ENCODE measurements at regions not wholly inside any gene's neighbourhood (a gene's known extent, or its start where the extent isn't known, plus 50 kb on each side); places are given as distances from the start of the nearest gene placed in this dataset.

- WGBS, 4 donors, result 74 to 83% (median 78%) methylated on average over 2 of the region's 2 CpGs
- Histone ChIP-seq H3K27me3 (no peaks in the 10 kb centered on the region), H3K4me3 (no peak overlapping the region), H3K4me1 (replicated peaks in 1 of 2) (no peaks in the 10 kb centered on the region), H3K27ac (no peak overlapping the region), H3K9me3 (replicated peaks in 1 of 3) (no peaks in the 10 kb centered on the region), H3K36me3 (replicated peaks in 1 of 2) (no peaks in the 10 kb centered on the region)
- DNase-seq, result no peak
- TF ChIP-seq, protein P1, sequence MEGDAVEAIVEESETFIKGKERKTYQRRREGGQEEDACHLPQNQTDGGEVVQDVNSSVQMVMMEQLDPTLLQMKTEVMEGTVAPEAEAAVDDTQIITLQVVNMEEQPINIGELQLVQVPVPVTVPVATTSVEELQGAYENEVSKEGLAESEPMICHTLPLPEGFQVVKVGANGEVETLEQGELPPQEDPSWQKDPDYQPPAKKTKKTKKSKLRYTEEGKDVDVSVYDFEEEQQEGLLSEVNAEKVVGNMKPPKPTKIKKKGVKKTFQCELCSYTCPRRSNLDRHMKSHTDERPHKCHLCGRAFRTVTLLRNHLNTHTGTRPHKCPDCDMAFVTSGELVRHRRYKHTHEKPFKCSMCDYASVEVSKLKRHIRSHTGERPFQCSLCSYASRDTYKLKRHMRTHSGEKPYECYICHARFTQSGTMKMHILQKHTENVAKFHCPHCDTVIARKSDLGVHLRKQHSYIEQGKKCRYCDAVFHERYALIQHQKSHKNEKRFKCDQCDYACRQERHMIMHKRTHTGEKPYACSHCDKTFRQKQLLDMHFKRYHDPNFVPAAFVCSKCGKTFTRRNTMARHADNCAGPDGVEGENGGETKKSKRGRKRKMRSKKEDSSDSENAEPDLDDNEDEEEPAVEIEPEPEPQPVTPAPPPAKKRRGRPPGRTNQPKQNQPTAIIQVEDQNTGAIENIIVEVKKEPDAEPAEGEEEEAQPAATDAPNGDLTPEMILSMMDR (IDR thresholded peaks at IDR 0.05), result no peak
- no peak for TF ChIP-seq POLR2A (IDR thresholded peaks at IDR 0.05)
- intact Hi-C loops (cut with DNase I), result no loop called here
Observed at GRCh38 chr19:28008695-28009094, 1204.3 kb downstream of the UQCRFS1 start.

DNA sequence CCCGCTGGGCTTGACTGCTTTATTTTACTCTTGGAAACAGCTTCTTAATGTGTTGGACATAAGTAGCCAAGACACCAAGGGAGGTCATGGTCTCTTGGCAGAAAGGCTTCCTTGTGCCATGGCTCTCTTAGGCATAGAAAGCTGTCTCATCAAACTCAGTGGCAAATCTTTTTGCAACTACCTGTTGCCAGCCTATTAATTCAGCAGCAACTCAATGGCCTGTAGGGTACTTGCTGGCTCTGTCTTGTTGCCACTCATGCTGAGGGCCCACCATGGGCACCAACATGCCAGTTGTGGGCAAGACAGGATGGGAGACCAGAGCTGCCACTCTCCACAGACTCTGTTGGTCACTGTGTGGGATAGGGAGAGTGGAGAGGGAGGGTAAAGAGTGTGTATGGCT is 1209.4 kb downstream of the UQCRFS1 start:
- TF ChIP-seq, protein P1 (IDR thresholded peaks at IDR 0.05), result no peak
- no peak for TF ChIP-seq POLR2A (IDR thresholded peaks at IDR 0.05)
- 82 to 100% (median 93%) methylated on average over 1 of the region's 1 CpG for WGBS, 4 donors
- Histone ChIP-seq H3K4me3 (no peak overlapping the region), H3K9me3 (replicated peaks in 1 of 3) (no peaks in the 10 kb centered on the region), H3K27ac (no peak overlapping the region), H3K27me3 (no peaks in the 10 kb centered on the region), H3K4me1 (replicated peaks in 1 of 2) (no peaks in the 10 kb centered on the region), H3K36me3 (replicated peaks in 1 of 2) (no peaks in the 10 kb centered on the region)
- intact Hi-C loops (cut with DNase I), result no loop called here
- DNase-seq, result no peak

GRCh38 chr19:27997069-27997468 is 1215.9 kb downstream of the UQCRFS1 start:
- no peak overlapping the region for H3K27ac ChIP-seq
- 72 to 81% (median 76%) methylated on average over 2 of the region's 2 CpGs for WGBS, 4 donors

GRCh38 chr19:27993619-27994570 is 1219.1 kb downstream of the UQCRFS1 start:
- no peak for DNase-seq
- 42 to 56% (median 50%) methylated on average over 6 of the region's 6 CpGs for WGBS, 4 donors
- Histone ChIP-seq H3K36me3 (replicated peaks in 1 of 2) (no peaks in the 10 kb centered on the region), H3K27ac (no peak overlapping the region), H3K4me1 (replicated peaks in 1 of 2) (no peaks in the 10 kb centered on the region), H3K9me3 (replicated peaks in 1 of 3) (no peaks in the 10 kb centered on the region), H3K27me3 (no peaks in the 10 kb centered on the region), H3K4me3 (no peak overlapping the region)
- intact Hi-C loops (cut with DNase I), result no loop called here
- TF ChIP-seq, protein P1 (IDR thresholded peaks at IDR 0.05), result no peak
- TF ChIP-seq POLR2A (IDR thresholded peaks at IDR 0.05), result no peak

More at GRCh38 chr19:27997069-27997468, 1215.9 kb downstream of the UQCRFS1 start:
- intact Hi-C loops (cut with DNase I), result no loop called here
- no peak for DNase-seq
- TF ChIP-seq POLR2A (IDR thresholded peaks at IDR 0.05), result no peak
- TF ChIP-seq, protein P1 (IDR thresholded peaks at IDR 0.05), result no peak
- Histone ChIP-seq H3K4me3 (no peak overlapping the region), H3K9me3 (replicated peaks in 1 of 3) (no peaks in the 10 kb centered on the region), H3K36me3 (replicated peaks in 1 of 2) (no peaks in the 10 kb centered on the region), H3K27me3 (no peaks in the 10 kb centered on the region), H3K4me1 (replicated peaks in 1 of 2) (no peaks in the 10 kb centered on the region)
